ENCODE measurements at regions not wholly inside any gene's neighbourhood (a gene's known extent, or its start where the extent isn't known, plus 50 kb on each side); places are given as distances from the start of the nearest gene placed in this dataset.

GRCh38 chr1:99561952-99562351 is 84.0 kb upstream of the PALMD start:
- DNase-seq (ENCODE audit: extremely low read depth, low read depth, low spot score): no peak

GRCh38 chr1:99565606-99566289 is 80.2 kb upstream of the PALMD start:
- DNase-seq (ENCODE audit: extremely low read depth, low read depth, low spot score): no peak

GRCh38 chr1:99566290-99567021 is 79.5 kb upstream of the PALMD start:
- DNase-seq (ENCODE audit: extremely low read depth, low read depth, low spot score): no peak

DNA sequence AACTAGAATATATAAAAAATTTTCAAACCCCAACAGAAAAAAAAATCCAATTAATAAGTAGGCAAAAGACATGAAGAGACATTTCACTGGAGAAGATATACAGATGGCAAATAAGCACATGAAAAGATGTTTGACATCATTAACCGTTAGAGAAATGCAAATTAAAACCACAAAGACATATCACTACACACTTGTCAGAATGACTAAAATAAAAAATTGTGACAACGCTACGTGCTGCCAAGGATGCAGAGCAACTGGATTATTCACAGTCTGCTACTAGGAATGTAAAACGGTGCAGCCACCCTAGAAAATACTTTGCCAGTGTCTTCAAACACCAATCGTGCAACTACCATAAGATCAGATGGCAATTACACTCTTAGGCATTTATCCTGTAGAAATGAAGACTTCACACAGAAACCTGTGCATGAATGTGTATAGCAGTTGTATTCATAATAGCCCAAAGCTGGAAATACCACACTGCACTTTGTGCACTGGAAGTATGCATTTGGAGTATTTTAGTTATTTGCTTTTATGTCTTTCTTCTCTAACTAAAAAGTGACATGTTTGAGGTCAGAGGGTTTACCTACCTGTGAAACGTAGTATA is 75.3 kb upstream of the PALMD start:
- no peak for DNase-seq (ENCODE audit: extremely low read depth, low read depth, low spot score)

- DNase-seq (ENCODE audit: extremely low read depth, low read depth, low spot score): no peak
Measured at GRCh38 chr1:99571092-99571734, 74.7 kb upstream of the PALMD start.

GRCh38 chr1:99573431-99574217 is 72.3 kb upstream of the PALMD start:
- no peak for DNase-seq (ENCODE audit: extremely low read depth, low read depth, low spot score)

- no peak for DNase-seq (ENCODE audit: extremely low read depth, low read depth, low spot score)
Measured at GRCh38 chr1:99577313-99577712, 68.6 kb upstream of the PALMD start.

DNA sequence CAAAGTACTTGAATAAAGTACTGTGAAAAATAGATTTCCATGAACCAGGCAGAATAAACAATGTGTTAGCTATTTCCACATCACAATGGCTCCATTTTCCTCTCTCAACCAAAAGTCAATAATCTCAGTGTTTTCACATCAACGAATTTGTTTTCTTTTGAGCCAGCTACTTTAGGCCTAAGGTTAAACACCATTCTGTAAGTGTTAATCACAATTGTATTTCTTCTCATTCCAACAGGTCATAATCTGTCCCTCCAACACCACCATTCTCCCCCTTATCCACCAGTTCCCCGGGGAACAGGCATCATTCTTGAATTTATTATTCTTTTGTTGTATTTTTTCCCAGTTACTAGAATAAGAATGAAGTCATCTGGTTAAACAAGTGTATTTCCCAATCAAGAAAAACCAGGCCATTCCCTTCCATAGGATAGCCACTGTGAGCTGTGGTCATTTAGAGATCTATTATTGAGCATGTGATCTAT is 66.2 kb upstream of the PALMD start:
- no peak for DNase-seq (ENCODE audit: extremely low read depth, low read depth, low spot score)

- DNase-seq (ENCODE audit: extremely low read depth, low read depth, low spot score): no peak
Measured at GRCh38 chr1:99580451-99580850, 65.5 kb upstream of the PALMD start.

DNA sequence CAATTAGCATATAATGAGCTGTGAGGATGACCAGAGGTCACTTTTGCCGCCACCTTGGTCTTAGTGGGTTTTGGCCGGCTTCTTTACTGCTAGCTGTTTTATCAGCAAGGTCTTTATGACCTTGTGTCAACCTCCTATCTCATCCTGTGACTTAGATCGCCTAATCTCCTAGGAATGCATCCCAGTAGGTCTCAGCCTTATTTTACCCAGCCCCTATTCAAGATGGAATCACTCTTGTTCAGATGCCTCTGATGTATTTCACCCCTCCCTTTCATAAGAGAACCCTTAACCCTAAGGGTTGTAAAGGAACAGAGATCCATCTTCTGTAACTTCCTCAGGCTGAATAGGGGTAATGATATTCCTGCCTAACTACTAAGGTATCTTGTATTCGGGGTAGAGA is 58.9 kb upstream of the PALMD start:
- no peak for DNase-seq (ENCODE audit: extremely low read depth, low read depth, low spot score)

GRCh38 chr1:99589186-99589636 is 56.7 kb upstream of the PALMD start:
- DNase-seq (ENCODE audit: extremely low read depth, low read depth, low spot score): no peak

GRCh38 chr1:99590578-99591209 is 55.2 kb upstream of the PALMD start:
- peak; percentile 98 for DNase-seq (ENCODE audit: extremely low read depth, low read depth, low spot score)

DNA sequence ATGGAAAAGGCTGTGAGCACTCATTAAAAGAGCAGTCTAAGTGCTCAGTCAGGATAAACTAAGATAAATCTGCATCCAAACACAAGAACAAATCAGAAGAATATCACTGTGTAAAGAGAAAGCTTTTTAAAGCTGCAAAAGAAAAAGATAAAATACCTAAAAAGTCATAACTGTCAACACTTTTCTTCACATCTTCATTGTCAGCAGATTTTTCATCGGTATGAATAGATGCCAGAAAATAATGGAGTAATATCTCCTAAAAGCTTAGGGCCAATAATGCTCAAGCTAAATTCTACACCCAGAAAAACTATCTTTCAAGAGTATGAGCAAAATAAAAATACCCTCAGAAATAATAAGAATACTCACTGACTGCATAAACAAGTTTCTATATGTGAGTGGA is 54.0 kb upstream of the PALMD start:
- no peak for DNase-seq (ENCODE audit: extremely low read depth, low read depth, low spot score)

DNA sequence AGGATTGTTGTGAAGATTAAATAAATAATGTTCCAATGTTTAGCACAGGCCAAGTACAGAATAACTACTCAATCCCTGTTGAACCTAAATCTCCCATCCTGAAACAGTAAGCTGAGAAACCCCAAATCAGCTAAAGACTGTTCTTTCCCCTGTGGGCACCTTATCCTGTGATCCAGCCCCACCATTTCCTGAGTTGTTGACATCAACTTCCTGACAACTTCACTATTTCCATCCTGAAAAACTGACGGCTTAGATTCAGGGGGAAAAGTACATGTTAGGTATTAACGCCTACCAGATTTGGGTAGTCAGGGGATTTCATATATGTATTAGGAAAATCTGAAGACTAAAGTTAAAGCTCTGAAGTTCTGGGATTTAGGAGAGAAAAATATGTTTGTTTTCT is 51.7 kb upstream of the PALMD start:
- no peak for DNase-seq (ENCODE audit: extremely low read depth, low read depth, low spot score)

GRCh38 chr1:99595041-99595440 is 50.9 kb upstream of the PALMD start:
- no peak for DNase-seq (ENCODE audit: extremely low read depth, low read depth, low spot score)

DNA sequence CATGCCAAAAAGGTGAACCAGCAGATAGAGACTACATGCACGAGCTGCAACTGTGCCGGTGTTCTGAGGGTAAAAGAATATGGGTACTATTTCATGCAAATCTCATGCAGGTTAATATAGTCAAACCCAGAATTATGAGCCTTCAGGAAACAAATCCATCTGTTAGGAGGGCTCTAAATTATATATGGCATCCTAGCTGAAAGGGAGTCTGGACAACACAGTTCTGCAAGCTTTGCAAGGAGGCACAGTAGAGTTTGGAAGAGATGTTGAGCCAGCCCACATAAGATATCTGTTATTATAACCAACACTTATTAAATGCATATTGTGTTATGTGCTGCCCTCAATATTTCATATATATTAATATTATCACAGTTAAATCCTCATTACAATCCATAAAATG is 50.5 kb upstream of the PALMD start:
- no peak for DNase-seq (ENCODE audit: extremely low read depth, low read depth, low spot score)
